22Rv1 (cell line): ENCODE measurements at regions not wholly inside any gene's neighbourhood (a gene's known extent, or its start where the extent isn't known, plus 50 kb on each side); places are given as distances from the start of the nearest gene placed in this dataset.

Experiments
- ZFX ChIP-seq: fragments of 450-650 bp; IDR thresholded peaks from 2 replicates; pipeline ENCODE4 v1.6.1; 2017; ENCODE audit warnings: antibody characterized with exemption, borderline replicate concordance
- TF ChIP-seq, protein P1 (sequence below): fragments of 450-650 bp; IDR thresholded peaks from 2 replicates; pipeline ENCODE4 v1.5.1; 2017; ENCODE audit warnings: mild to moderate bottlenecking

DNA sequence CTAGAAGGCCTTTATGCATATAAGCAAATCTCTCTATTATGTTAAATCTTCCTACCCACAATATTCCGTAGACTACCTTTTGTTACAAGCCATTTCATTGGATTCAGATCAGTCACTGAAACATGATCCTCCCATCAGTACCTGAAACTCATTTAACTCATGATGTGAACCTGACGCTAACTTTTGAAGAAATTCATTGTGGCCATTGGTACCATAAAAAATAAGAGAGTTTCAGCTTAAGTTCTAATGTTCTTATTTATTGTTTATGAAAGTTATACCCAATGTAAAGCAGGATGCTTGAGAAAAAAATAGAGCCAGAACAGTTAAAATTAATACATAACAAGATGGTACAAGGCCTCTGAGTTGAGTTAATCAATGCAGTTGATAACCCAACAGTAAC, 439.6 kb downstream of the KCNJ2 start:
- TF ChIP-seq, protein P1, sequence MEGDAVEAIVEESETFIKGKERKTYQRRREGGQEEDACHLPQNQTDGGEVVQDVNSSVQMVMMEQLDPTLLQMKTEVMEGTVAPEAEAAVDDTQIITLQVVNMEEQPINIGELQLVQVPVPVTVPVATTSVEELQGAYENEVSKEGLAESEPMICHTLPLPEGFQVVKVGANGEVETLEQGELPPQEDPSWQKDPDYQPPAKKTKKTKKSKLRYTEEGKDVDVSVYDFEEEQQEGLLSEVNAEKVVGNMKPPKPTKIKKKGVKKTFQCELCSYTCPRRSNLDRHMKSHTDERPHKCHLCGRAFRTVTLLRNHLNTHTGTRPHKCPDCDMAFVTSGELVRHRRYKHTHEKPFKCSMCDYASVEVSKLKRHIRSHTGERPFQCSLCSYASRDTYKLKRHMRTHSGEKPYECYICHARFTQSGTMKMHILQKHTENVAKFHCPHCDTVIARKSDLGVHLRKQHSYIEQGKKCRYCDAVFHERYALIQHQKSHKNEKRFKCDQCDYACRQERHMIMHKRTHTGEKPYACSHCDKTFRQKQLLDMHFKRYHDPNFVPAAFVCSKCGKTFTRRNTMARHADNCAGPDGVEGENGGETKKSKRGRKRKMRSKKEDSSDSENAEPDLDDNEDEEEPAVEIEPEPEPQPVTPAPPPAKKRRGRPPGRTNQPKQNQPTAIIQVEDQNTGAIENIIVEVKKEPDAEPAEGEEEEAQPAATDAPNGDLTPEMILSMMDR = no peak
- no peak for TF ChIP-seq ZFX
